HG03064 (cell line): ENCODE measurements at regions not wholly inside any gene's neighbourhood (a gene's known extent, or its start where the extent isn't known, plus 50 kb on each side); places are given as distances from the start of the nearest gene placed in this dataset.

ENCODE experiments used
- ATAC-seq: cut with Tn5 transposase; IDR thresholded peaks from one replicate; pipeline ENCODE4 v1.9.1; 2021; ENCODE audit warnings: low read depth; ENCODE audit not compliant: unreplicated experiment

DNA sequence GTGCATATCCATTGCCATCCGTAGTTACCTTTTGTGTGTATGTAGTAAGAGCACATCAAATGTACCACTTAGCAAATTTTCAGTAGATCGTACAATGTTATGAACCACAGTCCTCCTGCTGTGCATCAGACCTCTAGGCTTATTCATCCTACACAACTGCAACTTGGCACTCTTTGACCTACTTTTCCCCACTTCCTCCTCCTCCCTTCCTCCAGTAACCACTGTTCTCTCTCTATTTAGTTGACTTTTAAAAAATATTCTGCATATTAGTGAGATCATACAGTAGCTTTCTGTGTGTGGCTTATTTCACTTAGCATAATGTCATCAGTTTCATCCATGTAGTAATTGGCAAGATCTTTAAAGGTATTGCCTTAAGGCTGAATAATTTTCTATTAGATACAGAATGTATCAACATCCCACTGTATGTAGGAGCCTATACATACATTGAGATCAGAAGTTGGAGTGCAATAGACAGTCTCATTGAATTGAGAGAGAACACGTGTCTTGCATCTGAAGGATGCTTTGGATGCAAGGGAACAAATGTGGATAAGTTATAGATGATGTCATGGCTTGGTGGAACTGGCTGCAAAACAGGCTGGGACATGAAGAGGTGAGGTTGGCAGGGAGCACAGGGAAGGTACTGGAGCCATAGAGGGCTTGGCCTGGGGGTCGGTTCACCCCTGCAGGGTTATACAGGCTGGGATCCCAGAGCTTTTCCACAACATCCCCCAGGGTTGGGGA, 83.0 kb upstream of the FAM180A start:
- no peak for ATAC-seq

DNA sequence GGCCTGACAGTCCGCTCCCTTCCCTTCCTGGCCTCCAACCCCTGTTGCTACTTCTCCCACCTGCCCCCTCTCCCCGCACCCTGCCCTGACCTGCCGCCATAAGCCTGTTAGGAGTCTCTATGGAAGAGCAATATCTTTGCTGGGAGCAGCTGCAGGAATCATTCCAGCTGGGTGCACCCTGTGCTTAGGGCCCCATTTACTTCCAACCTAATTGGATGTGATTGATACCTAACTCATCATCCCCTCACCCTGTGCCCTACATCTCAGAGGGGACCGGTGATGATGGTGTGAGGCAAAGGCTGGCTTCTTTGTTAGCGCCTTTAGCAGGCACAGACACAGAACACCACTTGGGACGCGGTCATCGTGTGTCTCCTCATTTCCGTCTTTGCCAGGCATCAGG, 80.0 kb upstream of the FAM180A start:
- no peak for ATAC-seq

DNA sequence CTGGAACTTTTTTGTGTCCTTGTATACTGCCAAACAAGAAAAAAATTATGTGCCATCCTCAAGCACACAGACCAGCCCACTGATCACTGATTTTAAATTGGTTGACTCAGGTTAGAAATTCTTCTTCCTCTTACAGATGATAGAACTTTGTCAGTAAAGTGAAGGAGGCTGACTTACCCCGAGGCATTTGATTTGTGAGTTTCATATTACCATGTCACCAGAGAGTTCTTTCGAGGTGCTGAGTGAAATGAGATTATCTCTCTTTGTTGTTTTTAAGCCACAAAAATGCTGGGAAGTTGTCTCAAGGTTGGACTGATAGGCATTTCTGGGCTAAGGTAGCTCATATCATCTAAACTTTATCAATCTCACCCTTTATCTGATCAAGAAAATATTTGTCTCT, 78.8 kb upstream of the FAM180A start:
- ATAC-seq: no peak

DNA sequence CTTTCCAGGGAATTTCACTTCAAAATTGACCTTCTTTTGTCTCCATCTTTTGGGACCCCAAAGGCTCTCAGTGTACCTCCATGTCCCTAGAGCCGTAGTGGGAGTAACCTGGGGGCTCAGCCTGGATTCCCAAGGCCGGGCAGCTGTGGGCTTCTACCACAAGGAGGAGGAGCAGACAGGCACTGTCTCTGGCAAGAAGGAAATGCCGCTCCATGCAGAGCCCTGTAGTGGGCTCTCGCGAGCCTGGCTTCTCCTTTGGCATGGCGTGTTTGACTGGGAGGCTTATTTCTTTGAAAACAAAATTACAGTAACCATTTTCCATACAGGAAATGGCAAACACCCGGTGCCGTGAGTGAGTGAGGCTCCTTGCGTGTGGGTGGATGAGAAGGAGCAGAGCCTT, 76.8 kb upstream of the FAM180A start:
- ATAC-seq: no peak

DNA sequence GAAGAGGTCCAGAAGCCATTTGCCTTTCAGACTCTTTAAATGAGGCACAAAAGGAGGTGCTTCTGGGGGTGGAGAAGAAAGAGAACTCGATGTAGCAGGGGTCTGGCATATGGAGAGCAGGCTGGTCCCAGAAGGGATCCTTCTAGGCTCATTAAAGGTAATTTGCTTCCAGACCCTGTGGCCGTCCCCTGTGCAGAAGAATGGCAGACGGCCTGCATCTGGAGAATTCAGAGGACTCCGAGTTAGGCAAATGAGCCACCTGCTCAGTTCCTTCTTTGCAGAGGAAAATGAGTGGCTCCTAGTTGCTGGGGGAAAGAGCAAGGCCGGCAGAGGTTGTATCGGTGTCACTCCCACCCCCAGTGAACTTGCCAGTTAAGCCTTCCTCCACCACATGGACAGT, 73.8 kb upstream of the FAM180A start:
- no peak for ATAC-seq

DNA sequence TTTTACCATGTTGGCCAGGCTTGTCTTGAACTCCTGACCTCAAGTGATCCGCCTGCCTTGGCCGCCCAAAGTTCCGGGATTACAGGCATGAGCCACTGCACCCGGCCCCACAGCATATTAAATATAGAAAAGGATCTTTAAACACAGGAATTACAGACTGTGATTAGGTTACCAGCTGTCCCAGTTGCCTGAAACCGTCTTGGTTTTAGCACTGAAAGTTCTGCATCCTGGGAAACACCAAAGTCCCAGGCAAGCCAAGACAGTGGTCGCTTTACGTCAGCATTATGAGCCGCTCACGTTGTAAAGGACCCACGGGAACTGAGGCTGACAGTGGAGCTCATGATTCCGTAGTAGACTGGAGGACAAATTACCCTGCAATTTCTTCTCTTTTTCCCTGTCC, 69.0 kb upstream of the FAM180A start:
- no peak for ATAC-seq

DNA sequence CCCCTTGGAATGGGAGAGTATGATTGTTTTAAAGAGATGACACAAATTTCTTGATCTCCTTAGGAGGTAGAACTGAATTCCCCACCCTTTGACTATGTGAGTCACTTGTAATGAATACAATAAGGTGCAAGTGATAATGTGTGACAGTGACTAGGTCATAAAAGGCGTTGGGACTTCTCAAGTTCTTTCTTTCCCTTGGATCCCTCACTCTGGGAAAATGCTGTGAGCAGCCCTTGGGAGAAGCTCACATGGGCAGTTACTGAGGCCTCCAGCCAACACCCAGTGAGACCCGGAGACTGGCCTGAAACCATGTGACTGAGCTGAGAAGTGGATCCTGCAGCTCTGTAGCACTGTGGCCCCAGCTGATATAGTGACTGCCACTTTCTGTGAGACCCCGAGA, 66.4 kb upstream of the FAM180A start:
- no peak for ATAC-seq

DNA sequence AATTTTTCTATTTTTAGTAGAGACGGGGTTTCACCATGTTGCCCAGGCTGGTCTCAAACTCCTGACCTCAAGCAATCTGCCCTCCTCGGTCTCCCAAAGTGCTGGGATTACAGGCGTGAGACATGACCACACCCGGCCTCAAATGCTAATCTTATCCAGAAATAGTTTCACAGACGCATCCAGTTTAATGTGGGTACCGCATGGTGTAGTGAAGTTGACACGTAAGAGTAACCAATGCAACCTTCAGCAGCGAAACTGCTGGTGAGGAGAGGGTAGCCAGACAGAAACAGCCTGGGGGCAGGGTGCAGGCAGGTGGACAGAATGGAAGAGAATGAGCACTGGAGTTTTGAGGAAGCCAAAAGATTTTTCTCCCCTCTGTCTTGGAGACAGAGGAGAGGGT, 63.5 kb upstream of the FAM180A start:
- ATAC-seq: no peak

DNA sequence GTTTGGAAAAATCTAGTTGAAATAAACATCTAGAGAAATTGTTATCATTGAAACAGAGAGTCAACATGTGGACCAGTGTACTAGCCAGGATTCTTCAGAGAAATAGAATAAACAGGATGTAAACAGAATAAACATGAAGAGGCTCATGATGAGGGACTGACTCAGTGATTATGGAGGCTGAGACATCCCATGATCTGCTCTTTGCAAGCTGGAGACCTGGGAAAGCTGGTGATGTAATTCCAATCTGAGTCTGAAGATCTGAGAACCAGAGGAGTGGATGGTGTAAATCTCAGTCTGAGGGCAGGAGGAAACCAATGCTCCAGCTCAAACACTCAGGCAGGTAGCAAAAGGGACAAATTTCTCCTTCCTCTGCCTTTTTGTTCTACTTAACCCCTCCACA, 62.9 kb upstream of the FAM180A start:
- no peak for ATAC-seq

DNA sequence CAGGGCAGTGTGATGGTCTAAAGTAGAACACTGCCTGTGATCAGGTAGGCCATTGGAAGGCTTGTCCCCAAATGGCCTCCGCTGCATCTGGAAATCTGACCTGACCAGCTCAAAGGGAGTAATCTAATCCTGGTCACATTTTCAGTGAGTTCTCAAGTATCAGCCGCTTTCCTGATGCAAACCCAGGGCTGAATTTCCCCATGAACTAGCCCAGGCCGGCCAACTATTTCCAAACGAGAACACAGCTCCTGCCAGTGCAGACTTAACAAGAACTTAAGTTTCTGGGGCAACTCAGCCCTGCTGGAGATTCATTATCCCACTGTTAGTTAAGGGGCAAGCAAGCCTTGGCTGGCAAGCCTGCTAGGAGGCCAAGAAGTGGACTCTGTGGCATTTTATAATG, 59.6 kb upstream of the FAM180A start:
- ATAC-seq: no peak

DNA sequence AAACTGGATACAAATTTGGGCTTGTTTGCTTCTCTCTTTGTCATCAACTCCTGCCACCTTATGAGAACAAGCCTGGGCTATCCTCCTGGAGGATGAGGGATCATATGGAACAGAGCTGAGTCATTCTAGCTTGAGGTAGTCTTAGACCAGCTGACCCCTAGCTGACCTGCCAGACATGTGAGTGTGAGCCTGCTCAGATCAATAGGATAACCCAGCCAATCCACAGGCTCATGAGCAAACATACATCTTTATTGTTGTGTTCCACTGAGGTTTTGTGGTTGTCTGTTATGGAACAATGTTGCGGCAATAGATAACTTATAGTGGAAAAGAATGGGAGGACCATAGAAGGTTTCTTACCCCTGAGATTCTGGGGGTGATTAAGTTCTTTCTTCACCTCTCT, 54.5 kb upstream of the FAM180A start:
- no peak for ATAC-seq

DNA sequence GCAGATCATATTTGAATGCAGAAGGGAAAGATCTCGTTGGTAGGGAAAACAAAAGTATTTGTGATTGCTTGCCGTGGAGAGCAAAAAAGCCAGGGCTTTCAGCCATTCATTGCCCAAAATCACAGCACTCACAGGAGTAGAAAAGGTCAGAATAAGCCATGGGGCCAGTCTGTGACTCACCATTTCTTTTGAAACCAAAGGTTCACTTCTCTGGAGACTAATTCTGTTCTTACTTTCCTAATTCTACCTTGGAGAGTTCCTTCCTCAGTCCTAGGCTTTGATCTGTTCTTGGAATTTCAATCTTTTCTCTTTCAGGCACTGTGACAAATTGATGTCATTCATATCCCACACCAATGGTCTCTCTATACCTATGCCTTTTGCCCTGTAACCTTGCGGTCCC, 54.1 kb upstream of the FAM180A start:
- ATAC-seq: no peak

DNA sequence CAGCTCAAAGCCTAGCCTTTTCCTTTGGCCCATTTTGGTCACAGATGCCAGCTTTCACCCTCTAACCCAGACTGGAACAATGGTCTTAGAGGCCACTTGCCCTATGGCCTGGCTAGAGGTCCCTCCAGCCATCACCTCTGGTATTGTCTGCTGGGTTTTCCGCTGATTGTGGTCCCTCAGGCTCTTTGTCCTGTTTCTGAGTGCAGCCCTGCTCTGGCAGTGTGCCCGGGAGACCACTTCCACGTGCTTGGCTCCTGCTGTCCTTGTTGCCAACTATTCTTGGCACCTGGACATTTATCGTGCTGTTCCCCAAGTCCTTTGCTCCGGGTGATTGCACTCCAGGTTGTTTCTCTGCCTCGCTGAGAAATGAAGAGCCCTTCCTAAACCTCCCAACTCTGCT, 53.3 kb upstream of the FAM180A start:
- no peak for ATAC-seq

DNA sequence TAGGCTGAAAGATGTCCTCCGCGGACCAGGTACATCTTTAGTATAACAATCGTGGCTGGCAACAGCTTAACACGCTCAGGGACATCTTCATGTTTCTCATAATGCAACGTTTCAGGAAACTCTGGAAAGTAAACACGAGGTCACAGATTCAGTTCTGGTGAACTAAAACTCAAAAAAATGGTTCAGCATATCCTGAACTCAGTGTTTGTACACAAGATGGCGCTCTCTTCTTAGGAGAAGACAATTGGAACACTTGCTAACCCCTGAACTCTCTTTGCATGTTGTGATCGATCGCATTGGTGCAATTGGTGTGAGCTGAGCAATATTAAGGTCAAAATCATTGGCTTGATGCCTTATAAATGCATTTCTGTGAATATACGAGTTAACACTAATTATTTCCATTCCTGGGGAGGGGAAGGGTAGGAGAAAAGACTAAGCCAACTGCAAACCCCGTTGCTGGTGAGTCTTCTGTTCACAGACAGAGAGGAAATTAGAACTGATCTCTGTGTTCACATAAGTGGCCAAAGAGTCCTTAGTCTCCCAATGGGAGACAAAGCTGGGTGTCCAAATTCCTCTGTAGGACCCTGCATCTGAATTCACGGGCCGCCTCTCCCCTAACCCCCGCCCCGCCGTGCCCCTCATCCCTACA, 52.6 kb upstream of the FAM180A start:
- ATAC-seq: no peak

DNA sequence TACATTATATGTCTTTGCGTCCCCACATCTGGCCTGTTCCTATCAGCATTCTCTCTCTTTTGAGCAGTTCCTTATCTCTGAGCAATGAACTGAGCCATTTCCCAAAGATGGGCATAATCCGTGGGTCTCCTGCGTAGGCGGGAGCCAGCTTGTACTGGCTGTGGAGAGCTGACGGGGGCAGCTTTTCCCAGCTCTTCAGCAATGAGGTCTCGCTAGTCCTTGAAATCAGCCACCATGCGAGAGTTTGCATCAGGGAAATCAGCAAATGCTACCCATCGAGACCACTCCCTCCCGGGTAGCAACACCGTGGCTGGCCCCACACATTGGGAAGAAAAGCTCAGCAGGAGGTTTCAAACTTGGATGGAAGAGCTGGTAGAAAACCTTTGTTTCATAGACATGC, 51.9 kb upstream of the FAM180A start:
- ATAC-seq: no peak

DNA sequence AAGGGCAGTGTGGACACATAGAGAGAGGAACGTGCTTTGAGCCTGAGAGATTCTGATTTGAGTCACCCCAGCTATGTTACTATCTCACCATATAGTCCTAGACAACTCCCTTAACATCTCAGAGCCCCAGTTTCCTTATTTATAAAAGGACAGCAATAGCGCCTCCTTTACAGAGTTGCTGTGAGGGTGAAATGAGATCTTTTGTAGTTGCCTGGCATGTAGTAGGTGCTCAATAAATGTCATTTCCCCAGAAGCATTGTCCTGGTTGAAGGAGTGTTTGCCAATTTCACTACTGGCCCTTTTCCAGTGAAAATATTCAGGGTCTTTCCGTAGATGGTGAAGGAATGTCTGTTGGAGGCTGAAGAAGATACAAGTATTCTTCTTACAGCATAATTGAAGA, 51.3 kb upstream of the FAM180A start:
- ATAC-seq: no peak
